ENCODE measurements at regions not wholly inside any gene's neighbourhood (a gene's known extent, or its start where the extent isn't known, plus 50 kb on each side); places are given as distances from the start of the nearest gene placed in this dataset.

DNA sequence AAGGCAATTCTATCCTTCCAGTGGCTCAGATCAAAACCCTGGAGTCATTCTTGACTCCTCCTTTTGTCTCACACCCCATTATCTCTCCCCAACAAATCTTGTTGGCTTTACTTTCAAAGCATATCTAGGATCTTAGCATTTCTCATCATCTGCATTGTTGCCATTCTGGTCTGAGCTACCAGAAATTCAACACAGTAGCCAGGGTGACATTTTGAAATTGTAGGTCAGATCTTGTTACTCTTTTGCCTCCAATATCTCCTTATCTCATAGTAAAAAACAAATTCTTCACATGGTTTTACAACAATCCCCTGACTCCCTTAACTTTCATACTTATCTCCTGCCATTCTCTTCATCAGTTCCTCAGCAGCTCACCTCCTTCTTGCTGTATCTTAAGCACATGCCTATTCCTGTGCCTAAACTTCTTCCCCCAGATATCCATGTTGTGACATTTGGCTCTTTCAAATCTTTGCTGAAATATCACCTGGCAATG is 115.8 kb downstream of the KLF5 start:
- TF ChIP-seq POLR2A (IDR thresholded peaks at IDR 0.05) (no peak), CTCF (IDR thresholded peaks at IDR 0.05) (no peak)

Data from body of pancreas (tissue), 4 donors.